ENCODE measurements at regions not wholly inside any gene's neighbourhood (a gene's known extent, or its start where the extent isn't known, plus 50 kb on each side); places are given as distances from the start of the nearest gene placed in this dataset.

DNA sequence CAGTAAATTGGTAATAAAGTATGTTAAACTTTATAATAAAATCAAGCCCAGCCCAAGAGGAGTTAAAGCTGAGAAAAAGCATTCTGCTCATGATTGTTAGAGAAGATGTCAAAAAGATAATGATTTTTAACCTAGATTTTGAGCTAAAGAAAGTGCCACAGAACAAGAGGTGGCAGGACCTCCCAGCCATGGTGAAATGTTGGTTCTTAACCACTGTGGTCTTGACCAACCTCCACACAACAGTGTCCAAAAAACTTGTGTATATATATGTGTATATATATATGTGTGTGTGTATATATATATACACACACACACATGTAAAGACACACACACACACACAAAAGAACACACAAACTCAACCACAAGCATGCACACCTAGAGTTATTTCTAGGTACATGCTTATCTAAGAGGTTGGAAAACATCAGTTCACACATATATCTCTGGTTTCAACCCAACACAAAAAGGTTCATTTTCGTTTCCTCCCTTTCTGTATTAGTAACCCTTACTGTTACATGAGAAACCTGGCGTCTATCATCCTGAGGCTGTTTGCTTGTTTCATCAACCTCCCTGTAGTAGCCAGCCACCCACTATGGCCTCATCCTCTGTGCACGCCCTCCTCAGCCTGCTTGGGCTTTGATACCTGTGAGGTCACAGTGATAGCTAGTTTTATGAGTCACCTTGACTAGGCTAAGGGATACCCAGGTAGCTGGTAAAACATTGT lies 631.8 kb upstream of the ID2 start:
- no peak for TF ChIP-seq CTCF (IDR thresholded peaks at IDR 0.05)
- Mint-ChIP-seq H3K36me3 (ENCODE audit: low read depth) (no peaks in the 10 kb centered on the region), H3K9me3 (peaks cover 4% of the 10 kb centered on the region), H3K27ac (peak overlapping the region; percentile 13), H3K27me3 (no peaks in the 10 kb centered on the region), H3K4me1 (ENCODE audit: low read depth) (peaks cover 23% of the 10 kb centered on the region), H3K4me3 (no peak overlapping the region)
- CTCF ChIA-PET = interaction anchor here (1.1 kb wide), 1 partner anchor 633 kb away, joined by 3 read pairs; no protein-coding TSS in a partner anchor
- intact Hi-C loops (cut with micrococcal nuclease) = no loop called here
- DNase-seq = peak; percentile 75
- peak; percentile 97 for ATAC-seq
- POLR2A ChIA-PET = no interaction called here

DNA sequence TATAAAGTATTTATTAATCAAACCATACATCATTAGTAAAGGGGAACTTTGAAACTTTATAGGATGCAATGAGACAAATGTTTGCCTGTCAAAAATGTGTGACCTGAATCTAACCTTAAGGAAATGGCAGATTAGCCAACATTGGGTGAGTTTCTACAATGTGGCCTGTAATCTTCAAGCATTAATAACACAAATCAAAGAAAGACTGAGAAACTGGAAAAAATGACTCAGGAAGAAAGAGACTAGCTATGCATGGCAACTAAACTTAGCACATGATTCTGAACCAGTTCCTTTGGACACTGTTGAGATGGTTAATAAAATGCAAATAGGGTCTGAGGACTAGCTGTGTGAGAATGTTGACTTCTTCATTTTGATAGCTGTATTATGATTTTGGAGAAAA lies 628.6 kb upstream of the ID2 start:
- Mint-ChIP-seq H3K9me3 (peaks cover 11% of the 10 kb centered on the region), H3K27me3 (no peaks in the 10 kb centered on the region), H3K27ac (no peak overlapping the region), H3K4me3 (no peak overlapping the region), H3K4me1 (ENCODE audit: low read depth) (peaks cover 23% of the 10 kb centered on the region), H3K36me3 (ENCODE audit: low read depth) (no peaks in the 10 kb centered on the region)
- ATAC-seq (no peak), DNase-seq (no peak)
- ChIA-PET CTCF (no interaction called here), POLR2A (no interaction called here)
- no peak for TF ChIP-seq CTCF (IDR thresholded peaks at IDR 0.05)
- intact Hi-C loops (cut with micrococcal nuclease) = no loop called here

DNA sequence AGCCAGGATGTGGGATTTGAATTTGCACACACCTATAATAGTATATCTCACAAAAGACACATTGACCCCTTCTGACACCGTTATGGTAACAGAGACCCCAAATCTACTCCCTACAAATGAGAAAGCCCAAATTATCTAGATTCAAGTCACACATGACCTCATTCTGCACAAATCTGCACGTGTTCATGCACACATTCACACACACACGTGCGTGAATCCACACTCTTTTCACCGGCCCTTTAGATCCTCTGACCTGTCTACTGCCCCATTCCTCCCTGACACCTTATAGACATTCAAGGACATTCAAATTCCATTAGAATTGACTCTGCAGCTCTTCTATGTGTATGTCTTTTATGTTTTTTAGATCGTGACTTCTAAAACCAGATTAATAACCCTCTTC lies 627.8 kb upstream of the ID2 start:
- ChIA-PET CTCF (no interaction called here), POLR2A (no interaction called here)
- H3K27ac Mint-ChIP-seq = no peak overlapping the region
- ATAC-seq (no peak), DNase-seq (no peak)
- H3K9me3 Mint-ChIP-seq = peaks cover 11% of the 10 kb centered on the region
- no peak for TF ChIP-seq CTCF (IDR thresholded peaks at IDR 0.05)
- H3K4me1 Mint-ChIP-seq (ENCODE audit: low read depth) = peaks cover 27% of the 10 kb centered on the region
- no peak overlapping the region for H3K4me3 Mint-ChIP-seq
- intact Hi-C loops (cut with micrococcal nuclease) = no loop called here
- H3K36me3 Mint-ChIP-seq (ENCODE audit: low read depth) = no peaks in the 10 kb centered on the region
- no peaks in the 10 kb centered on the region for H3K27me3 Mint-ChIP-seq

- ATAC-seq (no peak), DNase-seq (no peak)
- TF ChIP-seq CTCF (IDR thresholded peaks at IDR 0.05) = no peak
- no peak overlapping the region for H3K4me3 Mint-ChIP-seq
- no peaks in the 10 kb centered on the region for H3K27me3 Mint-ChIP-seq
- ChIA-PET CTCF (no interaction called here), POLR2A (no interaction called here)
- peaks cover 8% of the 10 kb centered on the region for H3K9me3 Mint-ChIP-seq
- H3K36me3 Mint-ChIP-seq (ENCODE audit: low read depth) = no peaks in the 10 kb centered on the region
- intact Hi-C loops (cut with micrococcal nuclease) = no loop called here
- no peak overlapping the region for H3K27ac Mint-ChIP-seq
- peaks cover 7% of the 10 kb centered on the region for H3K4me1 Mint-ChIP-seq (ENCODE audit: low read depth)
These were observed 623.2 kb upstream of the ID2 start for GRCh38 chr2:8058652-8059051.

DNA sequence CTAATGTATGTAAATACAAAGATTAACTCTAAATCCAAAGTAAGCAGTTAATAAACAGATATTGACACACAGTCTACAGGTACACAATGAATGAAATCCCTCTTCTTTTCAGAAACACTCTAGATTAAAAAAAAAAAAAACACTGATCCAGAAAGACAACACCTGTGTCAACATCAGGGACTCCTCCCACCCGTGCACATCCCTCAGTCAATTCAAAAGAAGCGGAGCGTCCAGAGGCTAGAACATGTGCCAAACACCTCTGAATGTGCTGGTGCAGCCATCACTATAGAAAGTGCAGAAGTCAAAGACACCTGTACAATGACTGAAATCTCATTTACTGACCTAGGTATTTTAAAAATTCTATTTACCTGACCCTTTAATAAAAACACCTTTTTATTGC lies 622.6 kb upstream of the ID2 start:
- Mint-ChIP-seq H3K27ac (no peak overlapping the region), H3K4me3 (no peak overlapping the region), H3K4me1 (ENCODE audit: low read depth) (peaks cover 7% of the 10 kb centered on the region), H3K27me3 (no peaks in the 10 kb centered on the region), H3K9me3 (peaks cover 9% of the 10 kb centered on the region), H3K36me3 (ENCODE audit: low read depth) (no peaks in the 10 kb centered on the region)
- intact Hi-C loops (cut with micrococcal nuclease) = no loop called here
- CTCF ChIA-PET = no interaction called here
- no peak for DNase-seq
- POLR2A ChIA-PET = no interaction called here
- no peak for TF ChIP-seq CTCF (IDR thresholded peaks at IDR 0.05)
- ATAC-seq = no peak
